GM23248 (cell line): ENCODE measurements at regions not wholly inside any gene's neighbourhood (a gene's known extent, or its start where the extent isn't known, plus 50 kb on each side); places are given as distances from the start of the nearest gene placed in this dataset.
"Not testable (repeated sequence)": the region's sequence is repeated elsewhere in the genome, so short reads cannot be mapped to it uniquely, and the experiment has no call there.

Experiments
- DNase-seq: peaks from one replicate; pipeline ENCODE4 v3.0.0-alpha.2; 2015
- H2AFZ ChIP-seq: fragments of 200-600 bp; sonication (generic); 2 replicates; pipeline ENCODE4 v1.6.1; 2016; ENCODE audit warnings: antibody characterized with exemption
- H3F3A ChIP-seq: fragments of 200-600 bp; sonication (generic); 2 replicates; pipeline ENCODE4 v1.6.1; 2016; ENCODE audit warnings: mild to moderate bottlenecking, antibody characterized with exemption, mixed run types; ENCODE audit not compliant: insufficient read depth
- H3K27ac ChIP-seq: fragments of 200-600 bp; sonication (generic); 2 replicates; pipeline ENCODE4 v1.5.1; 2016; ENCODE audit warnings: mild to moderate bottlenecking
- H3K27me3 ChIP-seq: fragments of 200-600 bp; sonication (generic); replicated peaks from 2 replicates; pipeline ENCODE4 v1.6.1; 2016; ENCODE audit warnings: mild to moderate bottlenecking; ENCODE audit not compliant: insufficient read depth
- H3K36me3 ChIP-seq: fragments of 200-600 bp; sonication (generic); 2 replicates; pipeline ENCODE4 v1.6.1; 2016; ENCODE audit warnings: low read depth, mild to moderate bottlenecking
- H3K4me1 ChIP-seq: fragments of 200-600 bp; sonication (generic); 2 replicates; pipeline ENCODE4 v1.6.1; 2016; ENCODE audit warnings: mild to moderate bottlenecking; ENCODE audit not compliant: insufficient read depth
- H3K4me2 ChIP-seq: fragments of 200-600 bp; sonication (generic); one replicate; pipeline ENCODE4 v1.6.1; 2016; ENCODE audit warnings: mild to moderate bottlenecking; ENCODE audit not compliant: unreplicated experiment
- H3K4me3 ChIP-seq: fragments of 200-600 bp; sonication (generic); 2 replicates; pipeline ENCODE4 v1.5.1; 2016; ENCODE audit warnings: mild to moderate bottlenecking
- H3K79me2 ChIP-seq: fragments of 200-600 bp; sonication (generic); 2 replicates; pipeline ENCODE4 v1.6.1; 2016; ENCODE audit warnings: mild to moderate bottlenecking; ENCODE audit not compliant: insufficient read depth
- H3K9ac ChIP-seq: fragments of 200-600 bp; sonication (generic); 2 replicates; pipeline ENCODE4 v1.6.1; 2016; ENCODE audit warnings: mild to moderate bottlenecking
- H3K9me2 ChIP-seq: fragments of 200-600 bp; sonication (generic); 2 replicates; pipeline ENCODE4 v1.6.1; 2016; ENCODE audit warnings: mixed run types, mild to moderate bottlenecking, moderate library complexity; ENCODE audit not compliant: insufficient read depth
- H3K9me3 ChIP-seq: fragments of 200-600 bp; sonication (generic); one replicate; pipeline ENCODE4 v1.6.1; 2017; ENCODE audit warnings: low read depth
- H4K20me1 ChIP-seq: fragments of 200-600 bp; sonication (generic); 2 replicates; pipeline ENCODE4 v1.6.0; 2016; ENCODE audit not compliant: insufficient read depth
- EZH2 ChIP-seq: fragments of 200-600 bp; sonication (generic); IDR thresholded peaks from 2 replicates; pipeline ENCODE4 v1.6.1; 2018; ENCODE audit warnings: antibody characterized with exemption, mild to moderate bottlenecking; ENCODE audit not compliant: insufficient read depth, poor library complexity, severe bottlenecking
- EZH2phosphoT487 ChIP-seq: fragments of 200-600 bp; sonication (generic); IDR thresholded peaks from 2 replicates; pipeline ENCODE4 v1.6.1; 2018; ENCODE audit warnings: antibody characterized with exemption, moderate library complexity, mild to moderate bottlenecking, low read depth; ENCODE audit not compliant: insufficient read depth
- WGBS, 2 experiments: methylation state at CpG; one replicate each; pipeline ENCODE4 v1.1.6; 2015 to 2017; ENCODE audit warnings: low lambda C conversion rate in 2 of 2, low coverage in 1 of 2; ENCODE audit errors: missing lambda C conversion rate in 2 of 2; 5-methylcytosine and 5-hydroxymethylcytosine counted together
- in situ Hi-C: fragments of 300-500 bp; cut with MboI; formaldehyde crosslinking; loops from 2 replicates; pipeline ENCODE4 v1.15.0; 2020

- H3K27ac ChIP-seq, H4K20me1 ChIP-seq, H3K9me3 ChIP-seq, H3K4me1 ChIP-seq, H2AFZ ChIP-seq, in situ Hi-C loops, H3F3A ChIP-seq, H3K79me2 ChIP-seq, H3K9ac ChIP-seq, H3K4me2 ChIP-seq, H3K36me3 ChIP-seq, DNase-seq, H3K9me2 ChIP-seq, H3K4me3 ChIP-seq, H3K27me3 ChIP-seq: not testable (repeated sequence)
- WGBS, 2 experiments = 52 to 55% methylated on average over 13 of the region's 13 CpGs
These were observed 54.5 kb upstream of the UNC13C start for GRCh38 chr15:53923741-53924140.

GRCh38 chr15:53918180-53919079, 59.8 kb upstream of the UNC13C start:
- WGBS, 2 experiments = 19 to 21% methylated on average over 11 of the region's 11 CpGs

GRCh38 chr15:53917109-53917508, 61.1 kb upstream of the UNC13C start:
- DNase-seq = no peak
- H3K9ac ChIP-seq = no peak overlapping the region
- H3K27me3 ChIP-seq = no peaks in the 10 kb centered on the region
- 19 to 35% methylated on average over 2 of the region's 2 CpGs for WGBS, 2 experiments
- H3K4me1 ChIP-seq = no peaks in the 10 kb centered on the region
- no peak overlapping the region for H3K27ac ChIP-seq
- H3K9me2 ChIP-seq = no peaks in the 10 kb centered on the region
- TF ChIP-seq EZH2 = no peak
- no peak for TF ChIP-seq EZH2phosphoT487
- H3F3A ChIP-seq = no peaks in the 10 kb centered on the region
- H3K79me2 ChIP-seq = no peaks in the 10 kb centered on the region
- H3K4me2 ChIP-seq = no peak overlapping the region
- H4K20me1 ChIP-seq = no peaks in the 10 kb centered on the region
- no peaks in the 10 kb centered on the region for H3K36me3 ChIP-seq
- in situ Hi-C loops = no loop called here
- no peaks in the 10 kb centered on the region for H3K9me3 ChIP-seq
- no peak overlapping the region for H3K4me3 ChIP-seq
- no peak overlapping the region for H2AFZ ChIP-seq

More at GRCh38 chr15:53918180-53919079, 59.8 kb upstream of the UNC13C start:
- H2AFZ ChIP-seq = no peak overlapping the region
- H3K27ac ChIP-seq = no peak overlapping the region
- no peak overlapping the region for H3K4me2 ChIP-seq
- H3K4me1 ChIP-seq = no peaks in the 10 kb centered on the region
- TF ChIP-seq EZH2 (no peak), EZH2phosphoT487 (no peak)
- in situ Hi-C loops = no loop called here
- no peaks in the 10 kb centered on the region for H3K79me2 ChIP-seq
- no peak for DNase-seq
- H4K20me1 ChIP-seq = no peaks in the 10 kb centered on the region
- no peak overlapping the region for H3K9ac ChIP-seq
- no peaks in the 10 kb centered on the region for H3K9me2 ChIP-seq
- no peaks in the 10 kb centered on the region for H3K27me3 ChIP-seq
- no peaks in the 10 kb centered on the region for H3K36me3 ChIP-seq
- no peaks in the 10 kb centered on the region for H3F3A ChIP-seq
- no peaks in the 10 kb centered on the region for H3K9me3 ChIP-seq
- H3K4me3 ChIP-seq = no peak overlapping the region

- in situ Hi-C loops = no loop called here
- Histone ChIP-seq H3K27ac (no peak overlapping the region), H3K4me2 (no peak overlapping the region), H4K20me1 (no peaks in the 10 kb centered on the region), H3K9ac (no peak overlapping the region), H3K9me3 (no peaks in the 10 kb centered on the region), H3K27me3 (no peaks in the 10 kb centered on the region), H3F3A (no peaks in the 10 kb centered on the region), H3K4me1 (no peaks in the 10 kb centered on the region), H3K9me2 (no peaks in the 10 kb centered on the region), H2AFZ (no peak overlapping the region), H3K79me2 (no peaks in the 10 kb centered on the region), H3K36me3 (no peaks in the 10 kb centered on the region), H3K4me3 (no peak overlapping the region)
- TF ChIP-seq EZH2 (no peak), EZH2phosphoT487 (no peak)
- DNase-seq = no peak
- 16 to 20% methylated on average over 10 of the region's 10 CpGs for WGBS, 2 experiments
These were observed 66.8 kb upstream of the UNC13C start for GRCh38 chr15:53911431-53911830.
